OCI-LY7 (cell line): ENCODE measurements at regions not wholly inside any gene's neighbourhood (a gene's known extent, or its start where the extent isn't known, plus 50 kb on each side); places are given as distances from the start of the nearest gene placed in this dataset.

ENCODE experiments used
- CTCF ChIP-seq: fragments of 200-600 bp; sonication (generic); conservative IDR thresholded peaks from 2 replicates; pipeline ENCODE4 v1.5.1; 2014; ENCODE audit warnings: mild to moderate bottlenecking, antibody characterized with exemption, low read length, moderate library complexity, mixed read lengths
- EZH2phosphoT487 ChIP-seq: fragments of 200-600 bp; sonication (generic); IDR thresholded peaks from 2 replicates; pipeline ENCODE4 v1.6.1; 2018; ENCODE audit warnings: low read depth, borderline replicate concordance, mild to moderate bottlenecking, mixed run types, antibody characterized with exemption, low read length, moderate library complexity, mixed read lengths

- TF ChIP-seq CTCF (no peak), EZH2phosphoT487 (no peak)
Measured at GRCh38 chr4:134753390-134753789, 551.8 kb upstream of the PABPC4L start.
